ENCODE measurements at regions not wholly inside any gene's neighbourhood (a gene's known extent, or its start where the extent isn't known, plus 50 kb on each side); places are given as distances from the start of the nearest gene placed in this dataset.

- no peak overlapping the region for H3K23ac ChIP-seq (ENCODE audit: insufficient read length)
- ChIA-PET POLR2A (ENCODE audit: partially characterized antibody) (no interaction called here), CTCF (ENCODE audit: partially characterized antibody) (interaction anchor here (1.1 to 1.2 kb wide), 2 partner anchors 10 to 222 kb away, joined by 3 to 4 read pairs; no protein-coding TSS in a partner anchor)
- no peaks in the 10 kb centered on the region for H4K20me1 ChIP-seq (replicated peaks in 1 of 2; ENCODE audit: control insufficient read depth in 1 of 2, insufficient read depth in 2 of 2, low read length in 2 of 2)
- no peaks in the 10 kb centered on the region for H3K79me2 ChIP-seq (ENCODE audit: control insufficient read depth in 1 of 2, insufficient read depth in 2 of 2, low read length in 2 of 2)
- no peak overlapping the region for H2BK120ac ChIP-seq (replicated peaks; ENCODE audit: low read depth, low read length)
- no peak overlapping the region for H3K27ac ChIP-seq (ENCODE audit: low read depth, low read length)
- H3K79me1 ChIP-seq (ENCODE audit: low read depth, low read length) = no peaks in the 10 kb centered on the region
- H3K4me2 ChIP-seq (ENCODE audit: insufficient read depth in 1 of 2, low read depth in 2 of 2, low read length in 2 of 2) = no peak overlapping the region
- no peak overlapping the region for H2BK5ac ChIP-seq (ENCODE audit: low read depth, low read length)
- TF ChIP-seq JUN (IDR thresholded peaks at IDR 0.05; ENCODE audit: low read depth, low read length) = no peak
- no peak for TF ChIP-seq BRCA1 (IDR thresholded peaks at IDR 0.05; ENCODE audit: low read depth, low read length)
- H2AK5ac ChIP-seq (ENCODE audit: low read depth, low read length) = no peak overlapping the region
- no peak overlapping the region for H3K14ac ChIP-seq (ENCODE audit: insufficient read length)
- DNase-seq (ENCODE audit: low read depth in 1 of 2, low spot score in 2 of 2) (no peak), FAIRE-seq (no peak)
- H3K23me2 ChIP-seq (ENCODE audit: low read depth, low read length) = no peaks in the 10 kb centered on the region
- H3K9ac ChIP-seq (replicated peaks in 1 of 4; ENCODE audit: extremely low read depth in 1 of 4, low read depth in 3 of 4, low read length in 3 of 4) = no peak overlapping the region
- no peak overlapping the region for H4K91ac ChIP-seq (replicated peaks; ENCODE audit: insufficient read length, low read length)
- no peaks in the 10 kb centered on the region for H3K27me3 ChIP-seq (replicated peaks in 1 of 4; ENCODE audit: control insufficient read depth in 3 of 4, extremely low read depth in 1 of 4, insufficient read depth in 3 of 4, low read length in 3 of 4)
- no peak overlapping the region for H3K18ac ChIP-seq (ENCODE audit: extremely low read depth, low read length)
- 86% methylated on average over 2 of the region's 2 CpGs; no CpG with 5 or more reads in 1 of the 2 experiments for WGBS, 2 experiments (ENCODE audit: extremely low coverage in 1 of 2, insufficient coverage in 1 of 2, insufficient read length in 1 of 2, insufficient replicate concordance in 2 of 2, low coverage in 1 of 2, low lambda C conversion rate in 2 of 2, missing lambda C conversion rate in 1 of 2)
- H3K4ac ChIP-seq (replicated peaks; ENCODE audit: insufficient read length, low read depth, low read length) = no peak overlapping the region
- peaks cover 0 to 4% of the 10 kb centered on the region in 2 experiments; a peak in 1 of 4 replicates for H3K9me3 ChIP-seq (ENCODE audit: insufficient read depth in 2 of 2, low read depth in 1 of 2, low read length in 1 of 2)
- no peak overlapping the region for H4K8ac ChIP-seq (ENCODE audit: extremely low read depth, insufficient read depth, low read length)
- H3K4me1 ChIP-seq (replicated peaks in 1 of 4; ENCODE audit: control insufficient read depth in 3 of 4, insufficient read depth in 4 of 4, low read length in 3 of 4) = no peaks in the 10 kb centered on the region
- no peak overlapping the region for H3K4me3 ChIP-seq (ENCODE audit: extremely low read depth in 1 of 4, insufficient read depth in 2 of 4, low read depth in 3 of 4, low read length in 4 of 4)
- no peak overlapping the region for H4K5ac ChIP-seq (ENCODE audit: insufficient read length, low read depth, low read length)
- H2AFZ ChIP-seq (ENCODE audit: low read length) = no peak overlapping the region
- no peak overlapping the region for H2BK12ac ChIP-seq (ENCODE audit: low read depth, low read length)
- H3K36me3 ChIP-seq (ENCODE audit: control insufficient read depth in 2 of 4, insufficient read depth in 4 of 4, low read length in 3 of 4) = no peaks in the 10 kb centered on the region
- H3K56ac ChIP-seq (replicated peaks; ENCODE audit: insufficient read length, low read depth, low read length) = no peak overlapping the region
- H2BK15ac ChIP-seq (ENCODE audit: low read length) = no peak overlapping the region
- H2BK20ac ChIP-seq (ENCODE audit: low read length) = no peak overlapping the region
Measured at GRCh38 chr1:214833178-214833756, 230.3 kb downstream of the CENPF start.
